ENCODE measurements at regions not wholly inside any gene's neighbourhood (a gene's known extent, or its start where the extent isn't known, plus 50 kb on each side); places are given as distances from the start of the nearest gene placed in this dataset.

GRCh38 chr4:167786504-167786903, 305.8 kb upstream of the ANXA10 start:
- no peaks in the 10 kb centered on the region for H3K36me3 ChIP-seq (ENCODE audit: control insufficient read depth in 2 of 2, insufficient read depth in 1 of 2, low read length in 2 of 2)
- TF ChIP-seq ZNF362 (tag by site-specific recombination; IDR thresholded peaks at IDR 0.05) (no peak), GLI2 (tag by site-specific recombination; IDR thresholded peaks at IDR 0.05; ENCODE audit: borderline replicate concordance, low read depth) (no peak), ZNF513 (tag by site-specific recombination; IDR thresholded peaks at IDR 0.05) (no peak), ZNF148 (tag by site-specific recombination; IDR thresholded peaks at IDR 0.05; ENCODE audit: borderline replicate concordance) (no peak), HOXD13 (CRISPR knock-in tag; IDR thresholded peaks at IDR 0.05; ENCODE audit: borderline replicate concordance) (no peak), PRDM2 (tag by site-specific recombination; IDR thresholded peaks at IDR 0.05; ENCODE audit: borderline replicate concordance) (no peak), ZNF549 (tag by site-specific recombination; IDR thresholded peaks at IDR 0.05) (no peak), ZNF843 (tag by site-specific recombination; IDR thresholded peaks at IDR 0.05) (no peak), ZNF704 (tag by site-specific recombination; IDR thresholded peaks at IDR 0.05) (no peak), SP2 (tag by site-specific recombination; IDR thresholded peaks at IDR 0.05) (no peak), ZFP3 (tag by site-specific recombination; IDR thresholded peaks at IDR 0.05; ENCODE audit: low read depth) (no peak), ZBTB17 (tag by site-specific recombination; IDR thresholded peaks at IDR 0.05) (no peak), SCRT2 (tag by site-specific recombination; IDR thresholded peaks at IDR 0.05) (no peak), ZNF654 (tag by site-specific recombination; IDR thresholded peaks at IDR 0.05; ENCODE audit: low read depth) (no peak), ZFP37 (tag by site-specific recombination; IDR thresholded peaks at IDR 0.05) (no peak), ZNF302 (tag by site-specific recombination; IDR thresholded peaks at IDR 0.05; ENCODE audit: low read depth) (no peak), EGR2 (tag by site-specific recombination; IDR thresholded peaks at IDR 0.05; ENCODE audit: low read depth) (no peak)
- H3K27ac ChIP-seq (ENCODE audit: extremely low read depth, low read depth, low read length), result no peak overlapping the region
- H3K4me1 ChIP-seq (ENCODE audit: control insufficient read depth, insufficient read depth, low read length), result no peaks in the 10 kb centered on the region
- no peaks in the 10 kb centered on the region for H3K9me3 ChIP-seq (ENCODE audit: control insufficient read depth, insufficient read depth, low read depth, low read length)
- CTCF ChIA-PET, result no interaction called here
- H3K4me3 ChIP-seq (ENCODE audit: low read depth, low read length), result no peak overlapping the region
- POLR2A ChIA-PET, result no interaction called here
